Activated B cell treated with CpG ODN at 0.5 μM for 24 hours (primary cell): ENCODE measurements at regions not wholly inside any gene's neighbourhood (a gene's known extent, or its start where the extent isn't known, plus 50 kb on each side); places are given as distances from the start of the nearest gene placed in this dataset.

Experiments
- ATAC-seq: fragments of 200-7000 bp; cut with Tn5 transposase; one replicate; pipeline ENCODE4 v1.10.0; 2021; ENCODE audit warnings: low read depth, mild to moderate bottlenecking, moderate library complexity
- CTCF ChIA-PET: fragments of 350-600 bp; sonication (Branson Sonifier 250); formaldehyde crosslinking; loops from one replicate; lab custom pipeline; 2021; ENCODE audit warnings: antibody characterized with exemption; lab: Charles Lee
- POLR2A ChIA-PET: fragments of 350-600 bp; sonication (Branson Sonifier 250); formaldehyde crosslinking; loops from one replicate; lab custom pipeline; 2021; ENCODE audit warnings: antibody characterized with exemption; lab: Charles Lee
- DNase-seq: peaks from one replicate; pipeline ENCODE4 v3.0.0; 2022
- H3K27ac Mint-ChIP-seq: one replicate; pipeline ENCODE4 v1.8.0; 2020; ENCODE audit warnings: mixed read lengths
- H3K27me3 Mint-ChIP-seq: one replicate; pipeline ENCODE4 v1.8.0; 2021; ENCODE audit warnings: mixed read lengths
- H3K36me3 Mint-ChIP-seq: one replicate; pipeline ENCODE4 v1.8.0; 2021; ENCODE audit warnings: low read depth, mixed read lengths
- H3K4me1 Mint-ChIP-seq: one replicate; pipeline ENCODE4 v1.8.0; 2021; ENCODE audit warnings: mixed read lengths
- H3K4me3 Mint-ChIP-seq: one replicate; pipeline ENCODE4 v1.8.0; 2020; ENCODE audit warnings: mild to moderate bottlenecking, mixed read lengths
- H3K9me3 Mint-ChIP-seq: one replicate; pipeline ENCODE4 v1.8.0; 2020; ENCODE audit warnings: mixed read lengths
- intact Hi-C: fragments of 100-400 bp; cut with micrococcal nuclease; formaldehyde crosslinking; loops from one replicate; pipeline ENCODE4 v1.15.1; 2024
- TF ChIP-seq, protein P1 (sequence below): fragments of 200-600 bp; IDR thresholded peaks from one replicate; pipeline ENCODE4 v1.8.0; 2022; ENCODE audit warnings: antibody characterized with exemption, mild to moderate bottlenecking

DNA sequence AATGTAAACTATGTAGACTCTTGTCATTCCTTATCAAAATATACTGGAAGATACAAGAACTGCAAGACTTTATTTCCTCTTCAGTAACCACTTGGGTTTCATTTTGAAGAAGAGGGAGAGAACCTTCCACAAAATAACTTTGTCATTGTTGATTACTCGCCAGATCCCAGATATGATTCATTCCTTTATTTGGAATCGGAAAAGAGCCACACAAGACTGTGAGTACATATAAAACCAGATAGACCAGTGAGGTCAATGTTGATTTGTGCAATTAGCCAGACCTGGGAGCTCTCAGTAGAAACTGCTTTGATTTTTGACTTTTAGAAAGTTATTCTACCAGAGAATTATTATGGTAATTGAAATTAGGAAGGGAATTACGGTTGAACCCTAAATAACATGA lies 146.1 kb downstream of the TMEM167A start:
- Mint-ChIP-seq H3K9me3 (no peaks in the 10 kb centered on the region), H3K4me3 (no peak overlapping the region), H3K27me3 (no peaks in the 10 kb centered on the region), H3K36me3 (no peaks in the 10 kb centered on the region), H3K27ac (no peak overlapping the region), H3K4me1 (no peaks in the 10 kb centered on the region)
- POLR2A ChIA-PET: no interaction called here
- no peak for ATAC-seq
- TF ChIP-seq, protein P1, sequence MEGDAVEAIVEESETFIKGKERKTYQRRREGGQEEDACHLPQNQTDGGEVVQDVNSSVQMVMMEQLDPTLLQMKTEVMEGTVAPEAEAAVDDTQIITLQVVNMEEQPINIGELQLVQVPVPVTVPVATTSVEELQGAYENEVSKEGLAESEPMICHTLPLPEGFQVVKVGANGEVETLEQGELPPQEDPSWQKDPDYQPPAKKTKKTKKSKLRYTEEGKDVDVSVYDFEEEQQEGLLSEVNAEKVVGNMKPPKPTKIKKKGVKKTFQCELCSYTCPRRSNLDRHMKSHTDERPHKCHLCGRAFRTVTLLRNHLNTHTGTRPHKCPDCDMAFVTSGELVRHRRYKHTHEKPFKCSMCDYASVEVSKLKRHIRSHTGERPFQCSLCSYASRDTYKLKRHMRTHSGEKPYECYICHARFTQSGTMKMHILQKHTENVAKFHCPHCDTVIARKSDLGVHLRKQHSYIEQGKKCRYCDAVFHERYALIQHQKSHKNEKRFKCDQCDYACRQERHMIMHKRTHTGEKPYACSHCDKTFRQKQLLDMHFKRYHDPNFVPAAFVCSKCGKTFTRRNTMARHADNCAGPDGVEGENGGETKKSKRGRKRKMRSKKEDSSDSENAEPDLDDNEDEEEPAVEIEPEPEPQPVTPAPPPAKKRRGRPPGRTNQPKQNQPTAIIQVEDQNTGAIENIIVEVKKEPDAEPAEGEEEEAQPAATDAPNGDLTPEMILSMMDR: no peak
- CTCF ChIA-PET: no interaction called here
- no peak for DNase-seq
- intact Hi-C loops: no loop called here

DNA sequence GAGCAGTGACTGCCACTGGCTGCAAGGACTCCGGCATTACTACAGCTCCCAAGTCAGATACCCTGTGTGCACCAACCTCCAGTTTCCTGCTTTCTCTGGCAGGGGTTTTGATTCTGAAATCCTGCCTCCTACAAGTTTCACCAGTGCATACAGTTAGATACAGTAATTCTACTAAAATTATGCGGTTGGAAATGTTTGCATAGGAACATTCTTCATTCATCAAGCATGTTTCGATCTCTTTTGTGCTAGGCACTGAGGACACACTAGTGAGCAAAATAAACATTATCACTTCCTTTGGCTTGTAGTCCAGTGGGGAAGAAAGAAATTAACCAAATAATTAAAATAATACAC lies 152.2 kb downstream of the TMEM167A start:
- Mint-ChIP-seq H3K27me3 (no peaks in the 10 kb centered on the region), H3K27ac (no peak overlapping the region), H3K9me3 (no peaks in the 10 kb centered on the region), H3K36me3 (no peaks in the 10 kb centered on the region), H3K4me3 (no peak overlapping the region), H3K4me1 (no peaks in the 10 kb centered on the region)
- TF ChIP-seq, protein P1: no peak
- ChIA-PET POLR2A (no interaction called here), CTCF (no interaction called here)
- ATAC-seq (no peak), DNase-seq (no peak)
- intact Hi-C loops: no loop called here

DNA sequence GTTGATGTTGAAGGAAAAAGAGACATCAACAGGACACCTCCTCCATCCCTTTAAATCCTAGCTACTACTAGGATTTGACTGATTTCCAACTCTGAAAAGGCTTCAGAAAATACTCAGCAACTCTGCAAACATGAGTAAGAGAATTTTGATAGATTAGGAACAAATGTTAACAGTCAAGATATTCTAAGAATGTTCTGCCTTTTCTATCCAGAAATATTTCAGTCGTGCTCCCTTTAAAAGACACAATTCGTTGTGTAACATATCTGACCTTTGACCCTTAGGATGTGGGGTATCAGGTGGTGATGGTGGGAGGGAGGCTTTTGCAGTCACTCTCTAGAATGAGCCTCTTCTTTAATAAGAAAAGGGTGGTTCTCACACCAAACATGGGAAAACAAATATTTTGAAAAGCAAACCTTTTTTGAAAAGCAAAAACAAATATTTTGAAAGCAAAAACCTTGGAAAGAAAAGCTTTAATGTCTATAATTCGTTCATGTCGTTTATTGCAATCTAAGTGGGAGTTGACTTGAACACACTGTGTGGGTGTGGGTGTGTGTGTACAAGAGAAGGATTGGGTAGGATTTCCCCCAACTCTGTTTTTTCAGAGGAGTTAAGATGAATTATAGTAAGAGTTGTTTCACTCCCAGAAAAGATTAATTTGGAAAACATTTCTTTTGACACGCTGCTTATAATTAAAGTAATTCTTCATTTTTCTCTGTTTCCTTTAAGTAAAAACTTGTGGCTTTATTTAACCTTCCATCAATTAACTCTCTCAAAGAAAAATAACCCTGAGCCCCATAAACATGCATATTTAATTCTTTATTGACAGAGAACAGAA lies 152.8 kb downstream of the TMEM167A start:
- ATAC-seq (no peak), DNase-seq (no peak)
- POLR2A ChIA-PET: no interaction called here
- CTCF ChIA-PET: no interaction called here
- Mint-ChIP-seq H3K4me3 (no peak overlapping the region), H3K27ac (no peak overlapping the region), H3K36me3 (no peaks in the 10 kb centered on the region), H3K27me3 (no peaks in the 10 kb centered on the region), H3K9me3 (no peaks in the 10 kb centered on the region), H3K4me1 (no peaks in the 10 kb centered on the region)
- intact Hi-C loops: no loop called here
- TF ChIP-seq, protein P1: no peak

DNA sequence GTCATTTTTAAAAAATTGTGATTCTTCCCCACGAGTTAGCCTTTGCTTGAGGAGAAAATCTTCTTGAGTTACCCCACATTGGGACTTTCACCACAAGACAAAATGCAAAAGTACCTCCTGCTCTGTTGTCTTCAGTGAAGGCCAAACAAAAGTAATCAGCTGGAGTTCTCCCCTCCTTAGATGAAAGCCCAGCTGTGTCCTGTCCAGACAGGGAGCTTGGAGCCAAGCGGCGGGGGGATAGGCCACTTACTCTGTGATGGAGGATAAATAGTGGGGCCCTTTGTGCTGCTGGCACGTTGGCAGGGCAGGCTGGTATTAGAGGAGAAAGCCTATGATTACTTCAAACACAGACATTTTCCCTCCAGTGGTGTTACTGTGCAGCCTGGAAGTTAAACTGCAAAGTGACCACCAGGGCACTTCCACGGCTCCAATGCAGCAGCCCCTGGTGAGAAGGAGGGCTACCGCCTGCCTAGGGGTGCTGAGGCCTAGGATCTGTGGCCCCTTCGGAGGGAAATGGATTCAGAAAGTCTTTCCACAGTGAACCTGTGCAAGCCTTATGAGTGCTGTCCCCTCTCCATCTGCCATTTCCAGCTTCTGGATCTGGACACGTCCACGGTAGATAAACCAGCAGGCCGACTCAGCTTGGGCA lies 155.0 kb downstream of the TMEM167A start:
- Mint-ChIP-seq H3K4me1 (no peaks in the 10 kb centered on the region), H3K36me3 (no peaks in the 10 kb centered on the region), H3K27me3 (no peaks in the 10 kb centered on the region), H3K9me3 (no peaks in the 10 kb centered on the region), H3K27ac (no peak overlapping the region), H3K4me3 (no peak overlapping the region)
- ChIA-PET POLR2A (no interaction called here), CTCF (no interaction called here)
- intact Hi-C loops: no loop called here
- DNase-seq (no peak), ATAC-seq (no peak)
- TF ChIP-seq, protein P1: no peak

DNA sequence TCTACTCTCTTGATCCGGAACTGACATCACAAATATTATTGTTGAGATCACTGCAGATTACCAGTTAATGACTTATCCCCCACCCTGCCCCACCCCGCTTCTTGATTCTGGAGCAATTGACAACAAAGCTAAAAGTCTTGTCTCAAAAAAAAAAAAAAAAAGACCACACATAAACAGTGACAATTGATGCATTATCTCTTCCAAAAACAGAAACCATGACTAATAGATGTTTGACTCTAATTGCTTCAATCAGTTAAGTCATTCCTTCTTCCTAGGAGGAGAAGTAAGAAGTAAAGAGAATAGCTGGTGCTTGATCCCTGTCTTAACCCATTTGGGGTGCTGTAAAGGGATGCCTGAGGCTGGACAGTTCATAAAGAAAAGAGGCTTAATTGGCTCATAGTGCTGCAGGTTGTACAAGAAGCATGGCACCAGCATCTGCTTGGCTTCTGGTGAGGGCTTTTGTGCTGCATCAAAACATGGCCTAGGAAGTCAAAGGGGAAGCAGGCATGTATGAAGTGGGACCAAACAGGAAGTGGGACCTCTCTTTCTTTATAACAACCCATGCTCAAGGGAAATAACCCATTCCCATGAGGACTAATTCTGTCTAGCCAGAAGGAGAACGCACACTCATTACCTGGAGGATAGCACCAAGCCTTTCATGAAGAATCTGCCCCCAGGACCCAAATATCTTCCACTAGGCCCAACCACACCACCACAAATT lies 158.7 kb downstream of the TMEM167A start:
- CTCF ChIA-PET: no interaction called here
- Mint-ChIP-seq H3K36me3 (no peaks in the 10 kb centered on the region), H3K9me3 (peaks cover 14% of the 10 kb centered on the region), H3K27me3 (no peaks in the 10 kb centered on the region), H3K4me3 (no peak overlapping the region), H3K27ac (no peak overlapping the region), H3K4me1 (no peaks in the 10 kb centered on the region)
- TF ChIP-seq, protein P1: no peak
- POLR2A ChIA-PET: no interaction called here
- intact Hi-C loops: no loop called here
- DNase-seq (no peak), ATAC-seq (no peak)
